ENCODE measurements at regions not wholly inside any gene's neighbourhood (a gene's known extent, or its start where the extent isn't known, plus 50 kb on each side); places are given as distances from the start of the nearest gene placed in this dataset.

DNA sequence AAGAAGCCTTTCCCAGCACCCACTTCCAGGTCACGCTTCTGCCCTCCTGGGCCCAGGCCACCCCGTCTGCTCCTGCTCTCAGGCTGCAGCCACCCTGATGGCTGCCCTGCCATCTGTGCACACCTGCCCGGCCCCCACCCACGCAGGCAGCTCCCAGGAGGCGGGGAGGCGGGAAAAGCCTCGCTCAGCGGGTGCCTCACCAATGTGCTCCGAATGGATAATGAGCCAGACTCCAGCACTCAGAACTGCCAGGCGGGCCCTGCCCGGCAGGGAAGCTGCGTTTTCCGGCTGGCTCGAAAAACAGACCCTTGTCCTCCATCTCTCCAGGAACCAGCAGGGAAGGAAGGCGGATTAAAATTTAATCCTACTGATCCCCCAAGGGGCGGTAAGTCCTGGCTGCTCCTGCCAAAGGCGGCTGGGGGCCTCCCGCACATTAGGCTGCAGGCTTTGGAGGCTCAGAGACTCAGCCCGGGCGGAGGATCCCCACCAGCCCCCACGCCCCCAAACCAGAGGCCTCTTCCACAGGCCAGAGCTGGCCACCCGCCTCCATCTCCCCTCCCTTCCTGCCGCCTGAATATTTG, 104.0 kb downstream of the NCOR2 start:
- TF ChIP-seq, protein P1, sequence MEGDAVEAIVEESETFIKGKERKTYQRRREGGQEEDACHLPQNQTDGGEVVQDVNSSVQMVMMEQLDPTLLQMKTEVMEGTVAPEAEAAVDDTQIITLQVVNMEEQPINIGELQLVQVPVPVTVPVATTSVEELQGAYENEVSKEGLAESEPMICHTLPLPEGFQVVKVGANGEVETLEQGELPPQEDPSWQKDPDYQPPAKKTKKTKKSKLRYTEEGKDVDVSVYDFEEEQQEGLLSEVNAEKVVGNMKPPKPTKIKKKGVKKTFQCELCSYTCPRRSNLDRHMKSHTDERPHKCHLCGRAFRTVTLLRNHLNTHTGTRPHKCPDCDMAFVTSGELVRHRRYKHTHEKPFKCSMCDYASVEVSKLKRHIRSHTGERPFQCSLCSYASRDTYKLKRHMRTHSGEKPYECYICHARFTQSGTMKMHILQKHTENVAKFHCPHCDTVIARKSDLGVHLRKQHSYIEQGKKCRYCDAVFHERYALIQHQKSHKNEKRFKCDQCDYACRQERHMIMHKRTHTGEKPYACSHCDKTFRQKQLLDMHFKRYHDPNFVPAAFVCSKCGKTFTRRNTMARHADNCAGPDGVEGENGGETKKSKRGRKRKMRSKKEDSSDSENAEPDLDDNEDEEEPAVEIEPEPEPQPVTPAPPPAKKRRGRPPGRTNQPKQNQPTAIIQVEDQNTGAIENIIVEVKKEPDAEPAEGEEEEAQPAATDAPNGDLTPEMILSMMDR (IDR thresholded peaks at IDR 0.05; ENCODE audit: low read depth, low read length, missing control alignments), result no peak
- DNase-seq (ENCODE audit: extremely low read depth, low read depth), result no peak
- H3K4me3 ChIP-seq (replicated peaks; ENCODE audit: low read depth, low read length), result no peak overlapping the region

DNA sequence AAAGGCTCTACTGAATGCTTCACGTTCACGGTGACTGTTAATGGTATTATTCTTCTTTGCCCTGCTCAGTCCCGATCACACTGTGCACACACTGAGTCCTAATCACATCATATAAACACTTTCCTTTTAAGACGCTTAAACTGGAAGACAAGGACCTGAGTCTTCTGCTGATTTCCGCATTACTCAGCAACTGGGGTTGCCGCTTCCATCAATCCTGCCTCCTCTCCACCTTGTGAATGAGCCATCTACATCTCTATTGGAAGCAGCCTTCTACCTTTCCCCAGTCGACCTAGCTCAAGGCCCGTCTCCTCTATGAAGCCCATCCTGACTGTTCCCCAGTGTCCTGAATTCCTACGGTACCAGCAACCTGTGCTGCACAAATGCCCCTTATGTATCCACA, 104.7 kb downstream of the NCOR2 start:
- no peak overlapping the region for H3K4me3 ChIP-seq (replicated peaks; ENCODE audit: low read depth, low read length)
- DNase-seq (ENCODE audit: extremely low read depth, low read depth), result no peak
- TF ChIP-seq, protein P1 (IDR thresholded peaks at IDR 0.05; ENCODE audit: low read depth, low read length, missing control alignments), result no peak

DNA sequence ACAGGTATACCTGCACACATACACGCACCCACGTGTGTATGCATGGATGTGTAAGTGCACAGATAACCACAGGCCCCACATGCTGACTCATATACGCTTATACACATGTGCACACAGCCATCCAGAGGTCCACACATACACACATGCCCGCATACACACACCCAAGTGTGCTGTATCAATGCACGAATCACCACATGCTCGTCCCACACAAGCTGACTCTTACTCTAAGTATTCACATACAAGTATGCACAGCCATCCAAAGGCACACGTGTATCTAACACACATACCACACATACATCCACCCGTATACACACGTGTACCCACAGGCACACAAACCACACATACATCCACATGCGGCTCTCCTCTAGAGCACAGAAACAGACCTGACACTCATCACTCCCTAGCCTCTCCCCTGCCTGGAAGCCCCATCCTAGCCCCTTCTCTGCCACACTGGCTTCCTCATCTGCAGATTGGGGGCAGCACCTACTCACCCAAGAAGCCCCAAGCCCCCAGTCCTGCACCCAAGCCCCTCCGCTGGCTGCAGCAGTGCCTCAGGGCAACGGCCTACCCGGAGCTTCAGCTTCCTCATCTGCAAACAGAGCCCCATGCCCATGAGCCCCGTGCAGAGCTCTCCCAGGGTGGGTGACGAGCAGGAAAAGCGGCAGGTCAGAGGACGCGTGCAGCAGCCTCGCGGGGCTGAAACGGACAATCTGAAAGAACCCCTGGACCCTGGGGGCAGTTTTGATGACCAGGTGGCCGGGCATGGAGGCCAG, 105.4 kb downstream of the NCOR2 start:
- TF ChIP-seq, protein P1 (IDR thresholded peaks at IDR 0.05; ENCODE audit: low read depth, low read length, missing control alignments), result no peak
- H3K4me3 ChIP-seq (replicated peaks; ENCODE audit: low read depth, low read length), result no peak overlapping the region
- DNase-seq (ENCODE audit: extremely low read depth, low read depth), result no peak

DNA sequence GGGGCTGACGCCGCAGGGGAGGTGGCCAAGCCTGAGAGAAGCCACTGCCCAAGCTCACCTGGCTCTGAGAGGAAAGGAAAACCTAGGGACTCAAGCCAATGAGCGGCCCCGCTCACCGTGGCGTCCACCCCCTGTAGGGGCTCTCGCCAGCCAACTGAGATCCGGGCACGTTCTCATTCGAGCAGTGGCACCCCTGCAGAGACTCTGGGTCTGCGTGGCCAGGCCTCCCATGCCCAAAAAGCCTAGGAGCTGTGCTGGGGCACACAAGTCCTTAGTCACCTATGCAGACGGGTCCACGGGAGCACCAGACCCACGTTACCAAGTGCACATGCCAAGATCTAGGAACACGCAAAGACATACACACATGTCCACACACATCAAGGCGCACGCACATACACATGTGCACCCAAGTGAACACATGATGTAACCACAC, 106.2 kb downstream of the NCOR2 start:
- no peak for DNase-seq (ENCODE audit: extremely low read depth, low read depth)
- TF ChIP-seq, protein P1 (IDR thresholded peaks at IDR 0.05; ENCODE audit: low read depth, low read length, missing control alignments), result no peak
- no peak overlapping the region for H3K4me3 ChIP-seq (replicated peaks; ENCODE audit: low read depth, low read length)

DNA sequence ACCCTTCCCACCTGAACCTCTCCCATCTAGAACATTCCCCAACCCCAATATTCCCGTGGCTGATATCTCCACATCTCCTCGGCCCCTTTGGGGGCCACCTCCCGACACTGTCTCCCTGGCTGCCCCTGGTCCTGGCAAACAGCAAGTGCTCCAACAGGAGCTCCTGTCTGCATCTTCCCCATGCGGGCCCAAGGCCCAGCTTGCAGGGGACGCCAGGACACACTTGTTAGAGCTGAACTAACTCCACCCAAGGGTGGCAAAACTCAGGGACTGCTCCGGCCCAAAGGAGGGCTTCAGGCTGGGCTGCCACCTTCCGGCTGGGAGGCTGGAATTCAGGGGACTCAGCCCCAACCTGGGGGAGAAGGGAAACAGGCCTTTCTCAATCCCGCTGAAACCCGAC, 106.6 kb downstream of the NCOR2 start:
- no peak for DNase-seq (ENCODE audit: extremely low read depth, low read depth)
- TF ChIP-seq, protein P1 (IDR thresholded peaks at IDR 0.05; ENCODE audit: low read depth, low read length, missing control alignments), result no peak

DNA sequence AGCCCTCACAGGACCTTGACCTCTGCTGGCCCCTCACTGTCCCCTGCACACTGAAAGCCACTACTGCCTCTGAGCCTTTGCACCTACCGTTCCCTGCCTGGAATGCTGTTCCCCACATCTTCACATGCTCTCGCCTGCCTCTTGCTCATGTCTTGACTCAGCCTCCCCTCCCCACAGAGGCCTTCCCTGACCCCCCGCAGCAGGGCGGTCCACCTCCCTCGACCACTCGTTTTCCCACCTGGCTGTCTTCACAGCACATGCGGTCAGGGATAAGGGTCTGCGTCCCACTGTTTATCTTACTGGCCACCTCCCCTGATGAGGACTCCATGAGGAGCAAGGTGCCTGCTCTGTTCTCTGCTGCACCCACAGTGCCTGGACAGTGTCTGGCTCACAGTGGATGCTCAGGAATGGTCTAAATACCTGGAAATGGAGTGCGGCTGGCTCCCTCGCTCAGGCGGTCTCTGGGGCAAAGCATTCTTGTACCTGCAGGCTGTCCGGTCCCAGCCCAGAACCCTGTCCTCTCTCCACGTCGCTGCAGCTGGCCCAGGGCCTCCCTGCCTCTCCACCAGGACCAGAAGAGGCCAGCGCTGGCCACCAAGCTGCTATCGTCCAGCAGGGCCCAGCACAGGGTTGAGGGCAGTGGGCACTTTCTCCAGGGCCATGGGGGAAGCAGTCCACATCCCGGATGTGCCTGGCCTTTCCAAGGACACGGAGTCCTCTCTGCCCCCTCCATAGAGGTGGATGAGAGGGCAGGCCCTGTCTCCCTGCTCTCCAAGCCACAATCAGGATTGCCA, 107.4 kb downstream of the NCOR2 start:
- TF ChIP-seq, protein P1 (IDR thresholded peaks at IDR 0.05; ENCODE audit: low read depth, low read length, missing control alignments), result no peak
- no peak for DNase-seq (ENCODE audit: extremely low read depth, low read depth)
- no peak overlapping the region for H3K4me3 ChIP-seq (replicated peaks; ENCODE audit: low read depth, low read length)

More for the DNA sequence above, 106.6 kb downstream of the NCOR2 start:
- H3K4me3 ChIP-seq (replicated peaks; ENCODE audit: low read depth, low read length), result no peak overlapping the region
